HEK293 (cell line): ENCODE measurements at regions not wholly inside any gene's neighbourhood (a gene's known extent, or its start where the extent isn't known, plus 50 kb on each side); places are given as distances from the start of the nearest gene placed in this dataset.

Experiments
- CTCF ChIA-PET: fragments of 350-600 bp; formaldehyde crosslinking; extraction: SDS; loops from one replicate; lab custom pipeline; 2021; ENCODE audit warnings: antibody characterized with exemption; lab: Yijun Ruan, JAX
- POLR2A ChIA-PET: fragments of 300-600 bp; formaldehyde crosslinking; extraction: SDS; loops from one replicate; lab custom pipeline; 2020; ENCODE audit warnings: antibody characterized with exemption, inconsistent platforms; lab: Yijun Ruan, JAX
- H3K27ac ChIP-seq: fragments of 200-500 bp; sonication (Bioruptor generic); 2 replicates; pipeline ENCODE4 v1.5.1; 2014; ENCODE audit warnings: low read depth, low read length, control low read depth, inconsistent platforms; ENCODE audit errors: extremely low read depth
- H3K36me3 ChIP-seq, 2 experiments: fragments of 200-500 bp in 1 of 2; sonication (Bioruptor generic) in 1 of 2; 1 replicate in 1 of 2; 2 replicates in 1 of 2; pipeline ENCODE4 v1.5.1; 2014 to 2017; ENCODE audit warnings: inconsistent platforms in 2 of 2, low read length in 2 of 2; ENCODE audit not compliant: control insufficient read depth in 2 of 2, insufficient read depth in 1 of 2
- H3K4me1 ChIP-seq: fragments of 200-500 bp; sonication (Bioruptor generic); 2 replicates; pipeline ENCODE4 v1.5.1; 2014; ENCODE audit warnings: mild to moderate bottlenecking, low read length, inconsistent platforms; ENCODE audit not compliant: control insufficient read depth, insufficient read depth
- H3K4me3 ChIP-seq: 2 replicates; pipeline ENCODE4 v1.5.1; 2011; ENCODE audit warnings: low read depth, mild to moderate bottlenecking, control low read depth, low read length, moderate library complexity
- H3K9me3 ChIP-seq: fragments of 200-500 bp; sonication (Bioruptor generic); 2 replicates; pipeline ENCODE4 v1.5.1; 2014; ENCODE audit warnings: low read depth, low read length, inconsistent platforms; ENCODE audit not compliant: control insufficient read depth, insufficient read depth
- BCL11B ChIP-seq: fragments of 450-650 bp; formaldehyde crosslinking; IDR thresholded peaks from 2 replicates; pipeline ENCODE4 v1.5.1; 2016; ENCODE audit warnings: low read depth, missing biosample characterization, missing genetic modification characterization
- MZF1 ChIP-seq: fragments of 450-650 bp; formaldehyde crosslinking; IDR thresholded peaks from 2 replicates; pipeline ENCODE4 v1.5.1; 2017; ENCODE audit warnings: missing biosample characterization, missing genetic modification characterization, borderline replicate concordance
- REPIN1 ChIP-seq: fragments of 450-650 bp; formaldehyde crosslinking; IDR thresholded peaks from 2 replicates; pipeline ENCODE4 v1.5.1; 2017; ENCODE audit warnings: missing biosample characterization, missing genetic modification characterization, low read depth
- SETDB1 ChIP-seq: IDR thresholded peaks from one replicate; pipeline ENCODE4 v1.6.1; 2017; ENCODE audit warnings: mild to moderate bottlenecking, low read length, moderate library complexity, mixed read lengths; ENCODE audit not compliant: insufficient read length
- ZNF112 ChIP-seq: fragments of 450-650 bp; formaldehyde crosslinking; IDR thresholded peaks from 2 replicates; pipeline ENCODE4 v1.5.0; 2017; ENCODE audit warnings: missing biosample characterization, missing genetic modification characterization
- ZNF274 ChIP-seq, 2 experiments: fragments of 200-500 bp in 1 of 2; fragments of 450-650 bp in 1 of 2; sonication (Bioruptor generic) in 1 of 2; formaldehyde crosslinking in 1 of 2; IDR thresholded peaks; 2 replicates each; pipeline versions ENCODE4 v1.5.1 to v1.6.1; 2014 to 2016; ENCODE audit warnings: borderline replicate concordance in 1 of 2, inconsistent platforms in 1 of 2, low read length in 1 of 2, missing biosample characterization in 1 of 2, missing genetic modification characterization in 1 of 2
- ZNF292 ChIP-seq: fragments of 450-650 bp; formaldehyde crosslinking; IDR thresholded peaks from 2 replicates; pipeline ENCODE4 v1.5.1; 2016; ENCODE audit warnings: low read depth, missing biosample characterization, missing genetic modification characterization, borderline replicate concordance
- ZNF302 ChIP-seq: fragments of 450-650 bp; formaldehyde crosslinking; IDR thresholded peaks from 2 replicates; pipeline ENCODE4 v1.5.1; 2016; ENCODE audit warnings: missing biosample characterization, missing genetic modification characterization, low read depth
- ZNF335 ChIP-seq: fragments of 450-650 bp; formaldehyde crosslinking; conservative IDR thresholded peaks from 2 replicates; pipeline ENCODE4 v1.5.1; 2016; ENCODE audit warnings: missing biosample characterization, missing genetic modification characterization
- ZNF416 ChIP-seq: fragments of 450-650 bp; formaldehyde crosslinking; IDR thresholded peaks from 2 replicates; pipeline ENCODE4 v1.5.1; 2016; ENCODE audit warnings: missing biosample characterization, missing genetic modification characterization
- ZNF670 ChIP-seq: fragments of 450-650 bp; formaldehyde crosslinking; IDR thresholded peaks from 2 replicates; pipeline ENCODE4 v1.5.1; 2016; ENCODE audit warnings: missing biosample characterization, missing genetic modification characterization, low read depth
- ZSCAN30 ChIP-seq: fragments of 450-650 bp; IDR thresholded peaks from 2 replicates; pipeline ENCODE4 v1.5.1; 2018; ENCODE audit warnings: missing biosample characterization, mild to moderate bottlenecking, missing genetic modification characterization, moderate library complexity
- TF ChIP-seq, protein P1 (sequence below): fragments of 450-650 bp; formaldehyde crosslinking; conservative IDR thresholded peaks from 2 replicates; pipeline ENCODE4 v1.5.1; 2016; ENCODE audit warnings: low read depth, missing biosample characterization, missing genetic modification characterization
- TF ChIP-seq, protein P2 (sequence below): fragments of 450-650 bp; formaldehyde crosslinking; IDR thresholded peaks from 2 replicates; pipeline ENCODE4 v1.5.1; 2016; ENCODE audit warnings: missing biosample characterization, missing genetic modification characterization
- TF ChIP-seq, protein P3 (sequence below): fragments of 450-650 bp; formaldehyde crosslinking; IDR thresholded peaks from 2 replicates; pipeline ENCODE4 v1.5.1; 2016; ENCODE audit warnings: missing biosample characterization, missing genetic modification characterization

DNA sequence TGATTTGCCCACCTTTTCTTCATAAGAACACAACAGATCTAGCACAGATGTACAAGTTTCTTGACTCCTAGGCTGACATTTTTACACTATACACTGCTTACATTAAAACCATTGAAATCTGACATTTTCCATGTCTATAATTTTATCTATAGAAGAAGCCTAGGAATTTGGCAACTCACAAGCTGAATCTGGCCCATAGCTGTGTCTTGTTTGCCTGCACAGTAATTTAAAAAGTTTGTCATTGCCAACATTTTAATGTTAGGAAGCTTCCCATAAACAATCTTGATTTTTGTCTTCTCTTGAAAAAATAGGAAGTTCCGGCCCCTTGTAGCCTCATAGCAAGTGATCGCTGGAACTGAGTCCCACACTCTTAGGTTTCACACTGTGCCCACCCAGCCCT, 394.6 kb upstream of the AZI2 start (continued):
- no peak for TF ChIP-seq ZNF416 (tag by site-specific recombination)

DNA sequence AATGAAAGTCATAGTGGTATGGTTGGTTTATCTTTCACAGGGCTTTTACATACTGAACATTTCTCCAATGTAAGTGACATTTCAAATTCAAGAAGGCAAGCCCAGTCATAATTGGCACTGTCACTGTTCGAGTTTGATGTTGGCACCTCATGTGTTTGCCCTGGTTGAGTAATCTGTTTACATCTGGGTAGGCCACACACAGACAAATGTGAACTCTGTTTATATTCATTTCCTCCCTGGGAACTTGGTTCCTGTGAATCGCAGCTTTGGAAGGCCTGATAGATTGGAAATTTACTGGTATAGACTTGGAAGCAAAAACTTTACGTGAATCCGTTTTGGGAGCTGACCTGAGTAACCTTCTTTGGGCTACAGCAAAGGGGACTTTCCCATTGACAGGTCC, 395.2 kb upstream of the AZI2 start:
- no peak for TF ChIP-seq ZSCAN30
- TF ChIP-seq, protein P1, sequence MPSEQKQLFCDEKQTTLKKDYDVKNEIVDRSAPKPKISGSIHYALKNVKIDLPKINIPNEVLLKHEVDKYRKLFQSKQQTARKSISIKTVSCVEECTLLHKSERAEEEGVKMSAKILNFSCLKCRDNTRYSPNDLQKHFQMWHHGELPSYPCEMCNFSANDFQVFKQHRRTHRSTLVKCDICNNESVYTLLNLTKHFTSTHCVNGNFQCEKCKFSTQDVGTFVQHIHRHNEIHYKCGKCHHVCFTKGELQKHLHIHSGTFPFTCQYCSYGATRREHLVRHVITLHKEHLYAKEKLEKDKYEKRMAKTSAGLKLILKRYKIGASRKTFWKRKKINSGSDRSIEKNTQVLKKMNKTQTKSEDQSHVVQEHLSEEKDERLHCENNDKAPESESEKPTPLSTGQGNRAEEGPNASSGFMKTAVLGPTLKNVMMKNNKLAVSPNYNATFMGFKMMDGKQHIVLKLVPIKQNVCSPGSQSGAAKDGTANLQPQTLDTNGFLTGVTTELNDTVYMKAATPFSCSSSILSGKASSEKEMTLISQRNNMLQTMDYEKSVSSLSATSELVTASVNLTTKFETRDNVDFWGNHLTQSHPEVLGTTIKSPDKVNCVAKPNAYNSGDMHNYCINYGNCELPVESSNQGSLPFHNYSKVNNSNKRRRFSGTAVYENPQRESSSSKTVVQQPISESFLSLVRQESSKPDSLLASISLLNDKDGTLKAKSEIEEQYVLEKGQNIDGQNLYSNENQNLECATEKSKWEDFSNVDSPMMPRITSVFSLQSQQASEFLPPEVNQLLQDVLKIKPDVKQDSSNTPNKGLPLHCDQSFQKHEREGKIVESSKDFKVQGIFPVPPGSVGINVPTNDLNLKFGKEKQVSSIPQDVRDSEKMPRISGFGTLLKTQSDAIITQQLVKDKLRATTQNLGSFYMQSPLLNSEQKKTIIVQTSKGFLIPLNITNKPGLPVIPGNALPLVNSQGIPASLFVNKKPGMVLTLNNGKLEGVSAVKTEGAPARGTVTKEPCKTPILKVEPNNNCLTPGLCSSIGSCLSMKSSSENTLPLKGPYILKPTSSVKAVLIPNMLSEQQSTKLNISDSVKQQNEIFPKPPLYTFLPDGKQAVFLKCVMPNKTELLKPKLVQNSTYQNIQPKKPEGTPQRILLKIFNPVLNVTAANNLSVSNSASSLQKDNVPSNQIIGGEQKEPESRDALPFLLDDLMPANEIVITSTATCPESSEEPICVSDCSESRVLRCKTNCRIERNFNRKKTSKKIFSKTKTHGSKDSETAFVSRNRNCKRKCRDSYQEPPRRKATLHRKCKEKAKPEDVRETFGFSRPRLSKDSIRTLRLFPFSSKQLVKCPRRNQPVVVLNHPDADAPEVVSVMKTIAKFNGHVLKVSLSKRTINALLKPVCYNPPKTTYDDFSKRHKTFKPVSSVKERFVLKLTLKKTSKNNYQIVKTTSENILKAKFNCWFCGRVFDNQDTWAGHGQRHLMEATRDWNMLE (tag by site-specific recombination) = no peak
- no peak for TF ChIP-seq ZNF302
- TF ChIP-seq, protein P2, sequence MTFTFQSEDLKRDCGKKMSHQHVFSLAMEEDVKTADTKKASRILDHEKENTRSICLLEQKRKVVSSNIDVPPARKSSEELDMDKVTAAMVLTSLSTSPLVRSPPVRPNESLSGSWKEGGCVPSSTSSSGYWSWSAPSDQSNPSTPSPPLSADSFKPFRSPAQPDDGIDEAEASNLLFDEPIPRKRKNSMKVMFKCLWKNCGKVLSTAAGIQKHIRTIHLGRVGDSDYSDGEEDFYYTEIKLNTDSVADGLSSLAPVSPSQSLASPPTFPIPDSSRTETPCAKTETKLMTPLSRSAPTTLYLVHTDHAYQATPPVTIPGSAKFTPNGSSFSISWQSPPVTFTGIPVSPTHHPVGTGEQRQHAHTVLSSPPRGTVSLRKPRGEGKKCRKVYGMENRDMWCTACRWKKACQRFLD (tag by site-specific recombination) = no peak
- no peak for TF ChIP-seq ZNF274 (IDR thresholded peaks at IDR 0.05; ENCODE audit: low read length)
- no peak for TF ChIP-seq ZNF274 (tag by site-specific recombination; IDR thresholded peaks at IDR 0.05; ENCODE audit: borderline replicate concordance)
- no peak for TF ChIP-seq ZNF292
- TF ChIP-seq MZF1 (tag by site-specific recombination) = no peak
- TF ChIP-seq BCL11B (tag by site-specific recombination) = no peak
- TF ChIP-seq ZNF112 = no peak
- ChIA-PET CTCF (interaction anchor here (1.5 kb wide), 1 partner anchor 17 kb away, joined by 5 read pairs; no protein-coding TSS in a partner anchor), POLR2A (interaction anchor here (0.6 kb wide), 1 partner anchor 170 kb away, joined by 3 read pairs; no protein-coding TSS in a partner anchor)
- H3K9me3 ChIP-seq = no peaks in the 10 kb centered on the region
- H3K4me3 ChIP-seq = no peak overlapping the region
- H3K27ac ChIP-seq = no peak overlapping the region
- no peaks in the 10 kb centered on the region for H3K4me1 ChIP-seq
- H3K36me3 ChIP-seq = no peaks in the 10 kb centered on the region

DNA sequence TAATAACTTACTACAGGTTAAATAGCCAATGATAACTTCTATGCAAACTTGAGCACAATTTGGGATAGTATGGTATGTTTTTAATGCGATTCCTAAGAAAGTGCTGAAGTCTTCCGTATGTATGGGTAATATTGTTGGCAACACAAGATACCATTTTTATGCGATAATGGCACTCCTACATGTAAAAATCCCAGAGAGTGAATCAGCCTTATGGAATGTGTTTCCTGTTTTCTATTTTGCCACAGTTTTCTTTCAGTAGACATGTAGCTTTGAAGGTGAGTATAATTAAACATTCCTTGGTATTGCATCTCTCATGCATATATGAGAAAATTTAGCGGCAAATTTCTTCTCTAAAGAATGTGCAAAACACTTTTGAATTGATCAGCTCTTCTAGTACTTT, 396.8 kb upstream of the AZI2 start:
- TF ChIP-seq ZNF335 (tag by site-specific recombination) (no peak), ZNF670 (tag by site-specific recombination) (no peak), REPIN1 (no peak), SETDB1 (no peak)
- TF ChIP-seq, protein P3, sequence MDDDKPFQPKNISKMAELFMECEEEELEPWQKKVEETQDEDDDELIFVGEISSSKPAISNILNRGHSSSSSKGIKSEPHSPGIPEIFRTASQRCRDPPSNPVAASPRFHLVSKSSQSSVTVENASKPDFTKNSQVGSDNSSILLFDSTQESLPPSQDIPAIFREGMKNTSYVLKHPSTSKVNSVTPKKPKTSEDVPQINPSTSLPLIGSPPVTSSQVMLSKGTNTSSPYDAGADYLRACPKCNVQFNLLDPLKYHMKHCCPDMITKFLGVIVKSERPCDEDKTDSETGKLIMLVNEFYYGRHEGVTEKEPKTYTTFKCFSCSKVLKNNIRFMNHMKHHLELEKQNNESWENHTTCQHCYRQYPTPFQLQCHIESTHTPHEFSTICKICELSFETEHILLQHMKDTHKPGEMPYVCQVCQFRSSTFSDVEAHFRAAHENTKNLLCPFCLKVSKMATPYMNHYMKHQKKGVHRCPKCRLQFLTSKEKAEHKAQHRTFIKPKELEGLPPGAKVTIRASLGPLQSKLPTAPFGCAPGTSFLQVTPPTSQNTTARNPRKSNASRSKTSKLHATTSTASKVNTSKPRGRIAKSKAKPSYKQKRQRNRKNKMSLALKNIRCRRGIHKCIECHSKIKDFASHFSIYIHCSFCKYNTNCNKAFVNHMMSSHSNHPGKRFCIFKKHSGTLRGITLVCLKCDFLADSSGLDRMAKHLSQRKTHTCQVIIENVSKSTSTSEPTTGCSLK (tag by site-specific recombination) = no peak
- no peaks in the 10 kb centered on the region for H3K9me3 ChIP-seq
- H3K36me3 ChIP-seq = no peaks in the 10 kb centered on the region
- no peaks in the 10 kb centered on the region for H3K4me1 ChIP-seq
- H3K27ac ChIP-seq = no peak overlapping the region
- POLR2A ChIA-PET = no interaction called here
- no peak overlapping the region for H3K4me3 ChIP-seq
- CTCF ChIA-PET = no interaction called here
